ENCODE measurements at regions not wholly inside any gene's neighbourhood (a gene's known extent, or its start where the extent isn't known, plus 50 kb on each side); places are given as distances from the start of the nearest gene placed in this dataset.
"Not testable (repeated sequence)": the region's sequence is repeated elsewhere in the genome, so short reads cannot be mapped to it uniquely, and the experiment has no call there.

DNA sequence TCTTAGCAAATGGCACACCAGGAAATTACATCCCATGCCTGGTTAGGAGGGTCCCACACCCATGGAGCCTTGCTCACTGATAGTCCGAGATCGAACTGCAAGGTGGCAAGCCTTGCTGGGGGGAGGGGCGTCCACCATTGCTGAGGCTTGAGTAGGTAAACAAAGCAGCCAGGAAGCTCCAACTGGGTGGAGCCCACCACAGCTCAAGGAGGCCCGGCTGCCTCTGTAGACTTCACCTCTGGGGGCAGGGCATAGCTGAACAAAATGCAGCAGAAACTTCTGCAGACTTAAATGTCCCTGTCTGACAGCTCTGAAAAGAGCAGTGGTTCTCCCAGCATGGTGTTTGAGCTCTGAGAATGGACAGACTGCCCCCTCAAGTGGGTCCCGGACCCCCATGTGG lies 962.7 kb upstream of the INTU start:
- DNase-seq; intact Hi-C loops (cut with micrococcal nuclease): not testable (repeated sequence)

DNA sequence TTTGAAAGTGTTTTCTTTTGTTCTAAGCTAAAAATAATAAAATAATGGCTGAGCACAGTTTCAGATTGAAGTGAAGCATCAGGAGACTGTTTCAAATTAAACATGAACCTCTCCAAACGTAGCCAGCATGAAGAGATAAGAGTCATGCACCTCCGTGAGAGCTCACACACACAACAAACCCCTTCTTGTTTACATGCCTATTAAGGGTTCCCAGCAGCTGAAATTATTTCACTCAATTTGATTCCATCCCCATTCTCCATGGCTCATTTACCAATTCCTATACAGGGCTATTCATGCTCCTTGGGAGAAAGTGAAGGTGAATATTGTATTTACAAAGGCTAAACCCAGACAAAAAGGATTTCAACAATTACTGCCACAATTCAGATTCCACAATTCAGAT lies 954.1 kb upstream of the INTU start:
- intact Hi-C loops (cut with micrococcal nuclease), result no loop called here
- no peak for DNase-seq
- ATAC-seq, result no peak

More for the DNA sequence above, 962.7 kb upstream of the INTU start:
- not testable (repeated sequence) for ATAC-seq

DNA sequence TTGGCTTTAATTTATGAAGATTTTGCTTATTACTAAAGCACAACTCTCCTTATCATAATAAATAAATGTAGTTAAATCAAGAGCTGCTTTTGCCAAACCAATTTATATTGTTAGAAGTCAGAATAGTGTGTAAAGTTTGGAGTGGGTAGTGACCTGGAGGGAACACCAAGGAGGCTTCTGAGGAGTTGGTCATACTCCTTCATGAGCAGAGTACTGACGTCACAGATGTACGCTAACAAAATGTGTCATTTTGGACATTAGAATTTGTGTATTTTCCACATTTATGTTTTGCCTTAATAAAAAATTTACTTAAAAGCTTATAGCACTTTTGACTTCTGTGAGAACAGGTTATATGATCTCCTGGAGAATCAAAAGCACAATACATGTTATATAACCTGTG lies 953.5 kb upstream of the INTU start:
- no peak for ATAC-seq
- intact Hi-C loops (cut with micrococcal nuclease), result no loop called here
- no peak for DNase-seq

DNA sequence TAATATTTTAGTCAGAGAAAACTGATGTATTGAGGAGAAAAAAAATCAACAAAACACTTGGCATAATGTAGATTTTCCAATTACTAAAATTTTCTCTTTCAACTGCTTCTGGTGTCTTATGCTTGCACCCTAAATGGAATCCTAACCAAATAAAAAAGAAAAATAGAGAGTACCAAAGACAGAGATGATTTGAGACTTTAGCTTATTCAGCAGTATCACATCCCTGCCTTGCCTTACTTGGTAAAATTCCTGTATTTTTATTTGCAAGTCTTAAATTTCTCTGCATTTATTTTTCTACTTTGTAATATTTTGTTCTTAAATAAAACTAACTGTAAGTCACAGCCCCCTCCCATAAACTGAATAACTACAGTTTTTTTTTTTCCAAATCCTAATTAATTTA lies 950.5 kb upstream of the INTU start:
- intact Hi-C loops (cut with micrococcal nuclease), result no loop called here
- ATAC-seq, result no peak

DNA sequence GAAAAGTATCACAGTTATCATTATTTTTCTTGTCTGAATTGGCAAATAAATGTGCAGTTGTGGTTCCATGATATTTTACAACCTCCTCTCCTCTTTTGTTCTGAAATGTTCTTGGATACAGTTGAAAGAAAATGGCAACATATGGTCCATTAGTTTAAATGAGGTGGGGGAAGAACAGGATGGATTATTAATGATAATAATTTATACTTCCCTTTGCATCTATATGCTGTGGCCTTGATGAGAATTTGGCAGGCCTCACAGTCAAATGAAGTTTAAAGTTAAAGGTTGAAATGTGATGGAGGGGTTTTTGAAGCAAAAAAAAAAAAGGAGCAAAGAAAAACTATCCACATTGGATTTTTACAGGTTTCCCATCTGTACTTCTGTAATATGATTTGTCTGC lies 946.3 kb upstream of the INTU start:
- no peak for ATAC-seq
- intact Hi-C loops (cut with micrococcal nuclease), result no loop called here
- DNase-seq, result no peak

More for the DNA sequence above, 950.5 kb upstream of the INTU start:
- DNase-seq, result no peak

DNA sequence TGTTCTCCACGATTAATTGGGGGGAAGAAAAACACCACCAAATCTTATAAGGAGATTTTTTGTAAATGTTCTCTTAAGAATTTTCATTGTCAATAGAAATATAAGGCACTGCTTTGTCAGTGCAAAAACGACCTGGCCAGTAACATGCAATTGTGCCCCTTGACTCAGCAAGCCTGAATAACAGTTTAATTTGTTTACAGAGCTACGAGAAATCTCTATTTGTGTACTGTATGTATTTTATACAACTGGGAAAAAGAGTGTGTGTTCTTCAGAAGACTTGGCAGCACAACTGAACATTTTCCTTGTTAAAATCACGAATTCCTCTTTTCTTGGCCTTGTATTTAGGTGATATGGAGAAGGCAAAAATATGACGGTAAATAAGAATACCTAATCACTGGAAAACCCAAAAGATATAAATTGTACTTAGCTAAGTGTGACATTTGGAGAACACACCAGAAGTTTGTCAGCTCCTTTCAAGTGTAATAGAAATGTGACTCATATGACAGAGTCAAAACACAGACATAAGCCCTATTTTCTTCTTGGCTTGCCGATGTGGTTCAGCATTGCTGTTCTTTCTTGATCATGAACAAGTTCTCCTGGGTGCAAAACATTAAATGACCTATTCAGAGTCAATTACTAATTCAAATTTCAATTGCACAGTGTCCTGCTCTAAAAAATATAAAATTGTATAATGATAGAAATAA lies 945.0 kb upstream of the INTU start:
- ATAC-seq (peak; percentile 74), DNase-seq (no peak)
- intact Hi-C loops (cut with micrococcal nuclease), result no loop called here

DNA sequence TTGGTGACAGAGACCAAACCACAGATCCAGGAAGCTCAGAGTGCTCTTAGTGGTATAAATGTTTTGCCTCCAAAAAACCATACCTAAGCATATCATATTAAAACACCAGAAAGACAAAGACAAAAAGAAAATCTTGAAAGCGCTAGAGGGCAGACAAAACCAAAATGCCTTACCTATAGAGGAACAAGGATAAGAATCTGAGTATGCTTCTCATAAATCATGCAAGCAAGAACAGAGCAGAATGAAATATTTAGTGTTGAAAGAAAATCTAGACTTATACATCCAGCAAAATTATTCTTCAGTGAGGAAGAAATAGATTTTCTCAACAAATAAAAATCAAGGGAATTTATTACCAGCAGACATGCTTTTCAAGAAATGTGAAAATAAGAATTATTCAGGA lies 941.0 kb upstream of the INTU start:
- ATAC-seq, result no peak
- no peak for DNase-seq
- intact Hi-C loops (cut with micrococcal nuclease), result no loop called here

DNA sequence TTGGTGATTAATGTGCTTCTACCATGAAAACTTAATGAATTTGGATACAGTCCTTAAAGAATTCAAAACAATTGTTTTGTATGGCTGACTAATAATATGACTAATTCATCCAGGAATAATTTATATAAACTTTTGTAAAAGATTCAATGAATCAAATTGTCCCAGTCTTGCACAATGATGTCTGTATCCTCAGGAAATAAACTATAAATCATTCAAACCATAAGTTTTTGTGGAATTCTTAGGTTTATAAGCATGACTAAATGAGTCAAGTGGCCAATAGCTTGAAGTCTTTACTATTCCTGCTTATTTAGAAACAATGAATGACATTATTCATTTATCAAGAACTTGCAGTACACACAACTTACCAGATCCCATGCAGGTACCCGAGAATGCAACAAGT lies 935.0 kb upstream of the INTU start:
- ATAC-seq (no peak), DNase-seq (no peak)
- intact Hi-C loops (cut with micrococcal nuclease), result no loop called here

DNA sequence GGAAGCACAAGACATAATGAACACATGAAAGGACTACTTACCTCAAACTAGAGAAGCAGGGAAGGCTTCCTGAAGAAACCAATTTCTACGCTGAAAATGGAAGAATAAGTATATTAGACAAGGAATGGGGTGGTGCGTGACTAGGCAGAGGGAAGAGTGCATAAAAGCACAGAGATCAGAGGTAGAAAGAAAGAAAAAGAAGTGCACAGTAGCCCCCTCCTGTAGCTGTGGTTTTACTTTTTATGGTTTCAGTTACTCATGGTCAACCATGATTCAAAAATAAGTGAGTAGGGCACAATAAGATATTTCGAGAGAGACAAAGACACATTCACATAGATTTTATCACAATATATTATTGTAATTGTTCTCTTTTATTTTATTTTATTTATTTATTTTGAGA lies 934.5 kb upstream of the INTU start:
- ATAC-seq, result no peak
- intact Hi-C loops (cut with micrococcal nuclease), result no loop called here
- no peak for DNase-seq

DNA sequence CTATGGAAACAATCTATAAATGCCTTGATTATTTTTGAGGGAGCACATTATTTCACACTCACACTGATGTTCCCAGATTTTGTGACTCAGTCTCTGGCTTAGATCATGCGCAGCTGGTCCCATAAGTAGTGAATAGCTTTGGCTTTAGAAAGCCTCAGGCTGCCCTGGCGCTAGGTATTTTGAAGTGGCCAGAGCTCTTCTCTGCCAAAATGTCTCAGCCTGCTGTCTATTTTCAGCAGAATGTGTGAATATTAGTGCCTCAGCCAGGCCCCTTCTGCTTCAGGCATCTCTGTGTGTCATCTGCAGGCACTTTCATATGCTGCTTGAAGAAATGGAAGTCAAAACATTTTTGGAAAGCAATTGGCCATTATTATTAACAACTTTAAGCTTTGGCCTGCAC lies 931.0 kb upstream of the INTU start:
- DNase-seq (peak; percentile 55), ATAC-seq (peak; percentile 99)
- intact Hi-C loops (cut with micrococcal nuclease), result no loop called here

DNA sequence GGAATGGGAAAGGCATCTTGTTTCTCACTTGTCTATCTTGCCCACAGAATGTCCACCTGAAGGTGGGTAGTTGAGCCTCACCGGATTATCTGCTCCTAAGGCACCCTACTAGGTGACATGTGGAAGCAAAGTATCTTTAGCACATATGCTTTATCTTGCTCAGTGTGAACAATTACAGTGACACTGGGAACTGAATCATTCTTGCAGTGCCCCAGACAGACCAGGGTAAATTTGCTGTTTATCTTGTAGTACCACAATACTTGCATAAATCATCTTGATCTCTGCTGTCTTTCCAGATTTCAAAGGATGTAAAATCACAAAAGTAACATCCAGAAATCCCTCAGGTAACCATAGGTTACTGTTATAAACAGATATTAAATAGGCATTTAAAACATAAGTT lies 930.0 kb upstream of the INTU start:
- DNase-seq (no peak), ATAC-seq (peak; percentile 51)
- intact Hi-C loops (cut with micrococcal nuclease), result no loop called here

DNA sequence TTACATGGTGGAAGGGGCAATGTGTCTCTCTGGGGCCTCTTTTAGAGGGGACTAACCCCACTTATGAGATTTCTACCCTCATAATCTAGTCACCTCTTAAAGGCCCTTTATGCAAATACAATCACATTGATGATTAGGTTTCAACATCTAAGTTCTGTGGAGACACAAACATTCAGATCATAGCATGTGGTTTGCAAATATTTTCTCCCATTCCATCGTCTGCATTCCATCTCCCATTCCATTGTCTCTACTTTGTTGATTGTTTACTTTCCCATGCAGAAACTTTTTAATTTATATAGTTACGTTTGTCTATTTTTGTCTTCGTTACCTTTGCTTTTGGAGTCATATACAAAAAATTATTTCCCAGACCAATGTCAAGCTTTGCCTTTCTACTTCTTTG lies 927.5 kb upstream of the INTU start:
- no peak for ATAC-seq
- intact Hi-C loops (cut with micrococcal nuclease), result no loop called here
- no peak for DNase-seq

DNA sequence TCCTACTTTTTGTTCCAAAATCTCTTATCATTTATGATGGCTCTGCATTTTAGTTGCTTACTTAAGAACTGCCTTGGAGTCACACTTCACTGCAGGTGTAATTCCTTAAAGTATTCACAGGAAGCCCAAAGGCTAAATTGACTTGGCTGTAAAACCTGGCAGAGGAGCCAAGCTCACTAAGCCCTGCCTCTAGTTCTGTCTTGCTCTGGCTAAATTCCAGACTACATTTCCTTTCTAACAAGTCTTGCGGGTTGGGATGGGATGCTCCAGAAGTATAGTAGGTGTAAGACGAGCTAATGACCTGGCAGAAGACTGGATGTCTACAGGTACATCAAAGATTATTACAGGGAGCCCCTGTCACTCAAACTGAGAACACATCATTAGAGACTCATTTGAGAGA lies 924.0 kb upstream of the INTU start:
- DNase-seq (no peak), ATAC-seq (no peak)
- intact Hi-C loops (cut with micrococcal nuclease), result no loop called here

DNA sequence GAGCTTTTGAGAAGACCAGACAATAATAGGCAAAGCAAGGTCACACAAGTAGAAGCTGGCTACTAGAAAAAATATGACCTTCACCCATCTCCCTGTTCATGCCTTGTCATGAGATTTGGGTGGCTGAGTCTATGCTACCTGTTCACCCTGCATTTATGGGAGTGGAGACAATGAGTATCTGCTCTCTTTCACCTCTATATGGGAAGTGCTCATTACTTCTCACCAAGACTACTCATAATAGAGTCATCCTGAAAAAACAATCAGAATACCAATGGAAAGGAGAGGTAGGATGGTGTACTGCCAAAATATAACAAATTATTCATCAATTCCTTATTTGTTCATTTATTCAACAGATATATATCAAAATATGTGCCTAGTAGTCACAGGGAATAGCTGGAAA lies 921.8 kb upstream of the INTU start:
- intact Hi-C loops (cut with micrococcal nuclease), result no loop called here
- no peak for DNase-seq
- ATAC-seq, result no peak

DNA sequence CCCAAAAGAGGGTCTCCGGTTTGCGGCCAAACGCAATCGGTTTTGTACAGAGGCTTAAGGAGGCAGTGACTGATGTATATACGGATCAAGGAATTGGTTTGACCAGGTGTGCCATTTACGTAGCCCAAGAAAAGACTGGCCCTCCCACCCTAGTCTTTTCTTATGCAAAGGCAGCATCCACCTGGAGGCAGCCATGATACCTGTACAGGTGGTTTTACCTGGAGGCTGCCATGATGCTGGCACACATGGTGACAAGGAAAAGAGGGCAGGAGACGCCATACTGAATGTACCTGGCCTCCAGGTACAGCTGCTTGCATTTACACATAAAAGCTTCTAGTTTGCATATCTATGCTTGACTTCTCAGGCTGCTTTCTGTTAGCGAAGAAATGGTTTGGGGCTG lies 917.7 kb upstream of the INTU start:
- ATAC-seq, result no peak
- intact Hi-C loops (cut with micrococcal nuclease), result no loop called here

DNA sequence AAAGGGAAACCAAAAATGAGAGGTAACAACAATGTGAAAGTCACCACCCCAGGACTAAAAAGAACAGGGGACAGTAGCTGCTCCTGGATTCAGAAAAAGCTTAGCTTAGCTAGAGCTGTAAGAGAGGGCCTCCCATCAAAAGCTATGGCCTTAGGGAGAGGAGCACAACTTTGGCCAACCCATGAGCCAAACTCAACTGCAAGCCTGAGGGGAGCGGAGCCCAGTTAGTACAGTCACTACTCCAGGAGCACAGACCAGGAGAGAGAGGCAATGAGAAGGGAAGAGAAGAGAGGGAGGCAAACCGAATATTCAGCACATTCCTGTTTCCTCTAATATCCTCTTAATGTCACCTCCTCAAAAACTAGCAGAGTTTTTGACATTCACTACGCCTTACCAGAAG lies 917.1 kb upstream of the INTU start:
- intact Hi-C loops (cut with micrococcal nuclease), result no loop called here
- no peak for DNase-seq
- ATAC-seq, result no peak

More for the DNA sequence above, 917.7 kb upstream of the INTU start:
- DNase-seq, result no peak

DNA sequence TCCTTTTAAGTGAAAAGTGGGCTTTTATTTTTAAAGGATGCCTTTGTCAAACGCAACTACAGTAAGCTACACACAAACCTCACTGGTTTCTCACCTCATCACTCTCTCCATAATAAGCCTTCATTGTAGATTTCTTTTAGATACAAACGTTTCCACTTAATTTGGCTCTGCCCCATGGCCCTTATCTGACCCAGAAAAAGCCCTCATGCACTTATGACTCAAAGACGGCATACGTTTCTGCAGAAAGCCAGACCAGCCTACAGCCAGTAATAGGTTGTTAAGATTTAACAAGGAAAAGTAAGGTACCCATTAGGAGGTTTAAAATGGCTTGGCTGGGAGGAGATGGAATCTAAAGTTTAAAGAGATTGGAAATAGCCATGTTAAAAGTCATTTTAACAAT lies 914.6 kb upstream of the INTU start:
- no peak for DNase-seq
- no peak for ATAC-seq
- intact Hi-C loops (cut with micrococcal nuclease), result no loop called here

DNA sequence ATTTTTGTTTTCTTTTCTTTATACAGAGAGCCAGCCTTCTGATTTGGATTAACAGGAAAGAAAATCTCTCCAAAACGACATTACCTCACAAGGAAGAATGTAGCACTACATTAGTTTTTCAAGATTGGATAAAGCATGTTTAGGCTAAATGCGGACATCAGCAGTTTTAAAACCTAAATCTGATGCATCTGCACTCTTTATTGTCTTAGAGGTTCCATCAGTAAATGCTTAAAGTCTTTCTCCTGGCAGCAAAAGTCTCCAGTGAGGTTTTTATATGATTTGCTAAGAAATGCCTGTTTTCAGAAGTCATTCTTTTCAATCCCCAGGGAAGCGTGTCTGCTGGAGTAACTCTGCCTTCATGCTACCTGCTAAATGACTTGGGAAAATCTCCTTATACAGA lies 912.9 kb upstream of the INTU start:
- no peak for ATAC-seq
- no peak for DNase-seq
- intact Hi-C loops (cut with micrococcal nuclease), result no loop called here

DNA sequence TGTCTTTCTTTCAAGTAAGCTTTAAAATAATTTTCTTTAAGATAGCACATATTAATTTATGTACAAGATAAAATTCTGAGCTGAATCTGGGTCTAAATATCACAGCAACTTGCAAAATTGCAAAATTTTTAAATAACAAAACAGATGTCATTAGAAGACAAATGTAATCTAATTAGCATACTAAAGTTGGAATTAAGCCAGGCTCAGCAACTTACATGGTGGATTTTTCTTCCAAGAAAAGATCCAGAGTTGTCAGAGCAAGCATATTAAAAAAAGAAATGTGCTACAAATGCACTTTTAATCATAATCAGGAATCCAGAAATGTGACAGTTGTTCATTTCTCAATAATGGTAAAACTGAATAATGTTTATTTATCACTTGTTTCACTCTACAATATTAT lies 906.9 kb upstream of the INTU start:
- DNase-seq, result no peak
- ATAC-seq, result no peak
- intact Hi-C loops (cut with micrococcal nuclease), result no loop called here

DNA sequence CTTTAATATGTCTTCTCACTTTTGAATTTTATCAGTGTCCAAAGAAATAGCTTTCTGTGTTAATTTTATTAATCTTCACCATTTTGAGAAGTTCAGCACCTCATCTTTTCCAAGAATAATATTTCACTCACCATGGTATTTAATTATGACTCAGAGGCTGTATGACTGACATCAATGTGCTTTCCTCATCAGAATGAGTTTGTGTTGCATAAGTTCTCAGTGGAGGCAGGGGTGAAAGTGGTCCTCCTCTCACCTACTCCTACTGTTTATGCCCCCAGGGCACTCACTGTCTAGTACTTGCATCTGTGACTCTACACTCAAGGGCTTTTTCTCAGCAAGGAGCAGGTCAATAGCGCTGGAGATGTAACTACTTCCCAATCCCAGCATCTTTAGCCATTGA lies 905.3 kb upstream of the INTU start:
- no peak for DNase-seq
- intact Hi-C loops (cut with micrococcal nuclease), result no loop called here
- no peak for ATAC-seq

DNA sequence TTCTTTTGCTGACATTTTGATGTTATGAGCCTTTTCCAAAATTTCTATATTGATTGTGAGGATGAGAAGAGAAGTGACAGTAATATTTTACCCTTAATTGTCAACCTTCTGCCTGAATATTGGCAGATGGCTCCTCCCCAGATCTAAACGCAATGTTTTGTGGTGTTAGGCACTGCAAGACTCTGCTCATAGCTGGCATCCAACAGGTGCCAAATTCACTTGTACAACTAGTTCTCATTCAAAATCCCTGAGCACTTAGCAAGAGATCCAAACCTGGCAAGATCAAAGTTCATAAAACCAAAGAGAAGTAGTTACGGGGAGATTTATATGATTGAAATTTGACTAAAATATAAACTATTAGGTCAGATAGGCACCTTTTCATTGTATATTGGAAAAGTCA lies 901.7 kb upstream of the INTU start:
- DNase-seq (no peak), ATAC-seq (peak; percentile 57)
- intact Hi-C loops (cut with micrococcal nuclease), result no loop called here

DNA sequence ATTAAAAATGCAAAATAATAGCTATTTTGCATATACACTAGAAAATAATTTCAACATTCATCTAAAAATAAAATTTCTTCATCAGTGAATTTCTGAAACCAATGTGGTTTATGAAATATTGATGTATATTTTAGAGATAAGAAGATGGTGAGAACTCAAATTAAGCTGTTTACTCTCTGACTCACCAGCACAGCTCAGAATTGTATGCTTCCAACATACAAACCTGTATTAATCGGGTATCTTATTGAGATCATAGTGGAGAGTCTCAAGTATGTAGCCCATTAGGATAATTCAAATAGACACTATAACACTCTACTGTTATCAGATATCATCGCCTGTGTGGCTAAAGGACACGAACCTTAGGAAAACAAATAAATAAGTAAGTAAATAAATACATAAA lies 899.5 kb upstream of the INTU start:
- intact Hi-C loops (cut with micrococcal nuclease), result no loop called here
- DNase-seq (no peak), ATAC-seq (no peak)
